CD4-positive, alpha-beta T cell treated with Interleukin-10 for 1 hour (primary cell): ENCODE measurements at regions not wholly inside any gene's neighbourhood (a gene's known extent, or its start where the extent isn't known, plus 50 kb on each side); places are given as distances from the start of the nearest gene placed in this dataset.
"Not testable (repeated sequence)": the region's sequence is repeated elsewhere in the genome, so short reads cannot be mapped to it uniquely, and the experiment has no call there.

ENCODE experiments used
- DNase-seq: peaks from one replicate; pipeline ENCODE4 v3.0.0-alpha.2; 2020

GRCh38 chr2:192971981-192972380 is 777.2 kb upstream of the TMEFF2 start:
- no peak for DNase-seq

- DNase-seq: no peak
Measured at GRCh38 chr2:192969055-192969454, 774.3 kb upstream of the TMEFF2 start.

GRCh38 chr2:192960945-192961344 is 766.2 kb upstream of the TMEFF2 start:
- no peak for DNase-seq

- DNase-seq: not testable (repeated sequence)
Measured at GRCh38 chr2:192958615-192959014, 763.9 kb upstream of the TMEFF2 start.

- DNase-seq: no peak
Measured at GRCh38 chr2:192957425-192957824, 762.7 kb upstream of the TMEFF2 start.

GRCh38 chr2:192953116-192953515 is 758.4 kb upstream of the TMEFF2 start:
- no peak for DNase-seq

- no peak for DNase-seq
Measured at GRCh38 chr2:192952245-192952644, 757.5 kb upstream of the TMEFF2 start.

- DNase-seq: no peak
Measured at GRCh38 chr2:192948316-192948715, 753.6 kb upstream of the TMEFF2 start.

GRCh38 chr2:192947352-192947751 is 752.6 kb upstream of the TMEFF2 start:
- DNase-seq: no peak

GRCh38 chr2:192940767-192941166 is 746.0 kb upstream of the TMEFF2 start:
- DNase-seq: no peak

GRCh38 chr2:192932376-192932775 is 737.6 kb upstream of the TMEFF2 start:
- no peak for DNase-seq

- not testable (repeated sequence) for DNase-seq
Measured at GRCh38 chr2:192921631-192922030, 726.9 kb upstream of the TMEFF2 start.

GRCh38 chr2:192901446-192901845 is 706.7 kb upstream of the TMEFF2 start:
- no peak for DNase-seq

- DNase-seq: no peak
Measured at GRCh38 chr2:192899466-192899865, 704.7 kb upstream of the TMEFF2 start.

- not testable (repeated sequence) for DNase-seq
Measured at GRCh38 chr2:192893976-192894375, 699.2 kb upstream of the TMEFF2 start.

GRCh38 chr2:192888109-192888508 is 693.4 kb upstream of the TMEFF2 start:
- DNase-seq: no peak

GRCh38 chr2:192887337-192887736 is 692.6 kb upstream of the TMEFF2 start:
- DNase-seq: no peak

- DNase-seq: no peak
Measured at GRCh38 chr2:192886636-192887035, 691.9 kb upstream of the TMEFF2 start.

- no peak for DNase-seq
Measured at GRCh38 chr2:192885569-192886160, 690.9 kb upstream of the TMEFF2 start.

- no peak for DNase-seq
Measured at GRCh38 chr2:192877159-192877558, 682.4 kb upstream of the TMEFF2 start.

GRCh38 chr2:192876698-192877097 is 682.0 kb upstream of the TMEFF2 start:
- DNase-seq: no peak

GRCh38 chr2:192854706-192855105 is 660.0 kb upstream of the TMEFF2 start:
- no peak for DNase-seq

- DNase-seq: no peak
Measured at GRCh38 chr2:192854031-192854430, 659.3 kb upstream of the TMEFF2 start.

GRCh38 chr2:192828947-192829346 is 634.2 kb upstream of the TMEFF2 start:
- no peak for DNase-seq

GRCh38 chr2:192828175-192828574 is 633.4 kb upstream of the TMEFF2 start:
- no peak for DNase-seq

- DNase-seq: no peak
Measured at GRCh38 chr2:192827735-192828134, 633.0 kb upstream of the TMEFF2 start.
